WTC11 (cell line): ENCODE measurements at regions not wholly inside any gene's neighbourhood (a gene's known extent, or its start where the extent isn't known, plus 50 kb on each side); places are given as distances from the start of the nearest gene placed in this dataset.

Source experiments
- ATAC-seq: fragments of 200-7000 bp; cut with Tn5 transposase; 2 replicates; pipeline ENCODE4 v1.10.0; 2021; ENCODE audit warnings: mild to moderate bottlenecking, moderate library complexity
- CTCF ChIA-PET: fragments of 300-600 bp; sonication (Branson Sonifier 250); formaldehyde crosslinking; loops from one replicate; lab custom pipeline; 2021; ENCODE audit warnings: antibody characterized with exemption; lab: Charles Lee
- POLR2A ChIA-PET: fragments of 350-600 bp; sonication (Branson Sonifier 250); formaldehyde crosslinking; loops from one replicate; lab custom pipeline; 2021; ENCODE audit warnings: antibody characterized with exemption; lab: Charles Lee
- DNase-seq: peaks from one replicate; pipeline ENCODE4 v3.0.0; 2021; ENCODE audit warnings: low spot score
- H3K27ac Mint-ChIP-seq: 2 replicates; pipeline ENCODE4 v1.8.0; 2021; ENCODE audit warnings: mixed read lengths
- H3K27me3 Mint-ChIP-seq: 2 replicates; pipeline ENCODE4 v1.8.0; 2021; ENCODE audit warnings: low read depth, mild to moderate bottlenecking, moderate library complexity, mixed read lengths
- H3K36me3 Mint-ChIP-seq: 2 replicates; pipeline ENCODE4 v1.8.0; 2021; ENCODE audit warnings: mixed read lengths
- H3K4me1 Mint-ChIP-seq: 2 replicates; pipeline ENCODE4 v1.8.0; 2022; ENCODE audit warnings: mixed read lengths
- H3K4me3 Mint-ChIP-seq: 2 replicates; pipeline ENCODE4 v1.8.0; 2021; ENCODE audit warnings: mild to moderate bottlenecking, moderate library complexity, mixed read lengths
- H3K9me3 Mint-ChIP-seq: 2 replicates; pipeline ENCODE4 v1.8.0; 2021; ENCODE audit warnings: mixed read lengths
- CREM ChIP-seq: sonication (generic); formaldehyde crosslinking; IDR thresholded peaks from 2 replicates; pipeline ENCODE4 v1.8.1; 2022; ENCODE audit warnings: mild to moderate bottlenecking, missing genetic modification reagents, moderate library complexity
- E2F1 ChIP-seq: sonication (generic); formaldehyde crosslinking; IDR thresholded peaks from 2 replicates; pipeline ENCODE4 v1.8.0; 2022; ENCODE audit warnings: mild to moderate bottlenecking, missing genetic modification reagents
- E2F4 ChIP-seq: sonication (generic); formaldehyde crosslinking; IDR thresholded peaks from 2 replicates; pipeline ENCODE4 v1.8.1; 2022; ENCODE audit warnings: low read depth, mild to moderate bottlenecking, moderate library complexity, missing genetic modification reagents, borderline replicate concordance
- EMX1 ChIP-seq: fragments of 250-450 bp; sonication (Bioruptor Pico); IDR thresholded peaks from 2 replicates; pipeline ENCODE4 v1.8.0; 2021; ENCODE audit warnings: mild to moderate bottlenecking
- ESRRA ChIP-seq: sonication (generic); formaldehyde crosslinking; IDR thresholded peaks from 2 replicates; pipeline ENCODE4 v1.8.1; 2022; ENCODE audit warnings: mild to moderate bottlenecking, missing genetic modification reagents, borderline replicate concordance
- FOXK1 ChIP-seq: sonication (generic); formaldehyde crosslinking; IDR thresholded peaks from 2 replicates; pipeline ENCODE4 v1.8.0; 2022; ENCODE audit warnings: mild to moderate bottlenecking, moderate library complexity, missing genetic modification reagents
- JUN ChIP-seq: sonication (generic); formaldehyde crosslinking; IDR thresholded peaks from 2 replicates; pipeline ENCODE4 v1.8.0; 2023; ENCODE audit warnings: mild to moderate bottlenecking, missing genetic modification reagents
- MAX ChIP-seq: sonication (generic); formaldehyde crosslinking; IDR thresholded peaks from 2 replicates; pipeline ENCODE4 v1.8.0; 2022; ENCODE audit warnings: mild to moderate bottlenecking, missing genetic modification reagents
- MXD4 ChIP-seq: fragments of 250-450 bp; sonication (Bioruptor Pico); IDR thresholded peaks from 2 replicates; pipeline ENCODE4 v1.8.0; 2021; ENCODE audit warnings: mild to moderate bottlenecking, moderate library complexity, borderline replicate concordance
- MYBL2 ChIP-seq: sonication (generic); formaldehyde crosslinking; IDR thresholded peaks from 2 replicates; pipeline ENCODE4 v1.8.1; 2023; ENCODE audit warnings: mild to moderate bottlenecking, moderate library complexity, missing genetic modification reagents
- NR2C2 ChIP-seq: sonication (generic); formaldehyde crosslinking; IDR thresholded peaks from 2 replicates; pipeline ENCODE4 v1.8.0; 2022; ENCODE audit warnings: mild to moderate bottlenecking, missing genetic modification reagents
- NR3C1 ChIP-seq: sonication (generic); formaldehyde crosslinking; conservative IDR thresholded peaks from 2 replicates; pipeline ENCODE4 v1.8.1; 2023; ENCODE audit warnings: low read depth, mild to moderate bottlenecking, missing genetic modification reagents
- SMAD4 ChIP-seq: sonication (generic); formaldehyde crosslinking; IDR thresholded peaks from 2 replicates; pipeline ENCODE4 v1.8.0; 2022; ENCODE audit warnings: mild to moderate bottlenecking, missing genetic modification reagents
- SP1 ChIP-seq: sonication (generic); formaldehyde crosslinking; conservative IDR thresholded peaks from 2 replicates; pipeline ENCODE4 v1.8.1; 2022; ENCODE audit warnings: missing genetic modification reagents
- TP53 ChIP-seq: sonication (generic); formaldehyde crosslinking; IDR thresholded peaks from 2 replicates; pipeline ENCODE4 v1.8.1; 2023; ENCODE audit warnings: mild to moderate bottlenecking, missing genetic modification reagents
- ZNF138 ChIP-seq: sonication (generic); formaldehyde crosslinking; conservative IDR thresholded peaks from 2 replicates; pipeline ENCODE4 v1.8.1; 2022; ENCODE audit warnings: mild to moderate bottlenecking, moderate library complexity, missing genetic modification reagents
- ZNF219 ChIP-seq: sonication (generic); formaldehyde crosslinking; IDR thresholded peaks from 2 replicates; pipeline ENCODE4 v1.8.0; 2023; ENCODE audit warnings: missing genetic modification reagents, mild to moderate bottlenecking, borderline replicate concordance
- ZNF317 ChIP-seq: sonication (generic); formaldehyde crosslinking; IDR thresholded peaks from 2 replicates; pipeline ENCODE4 v1.8.1; 2023; ENCODE audit warnings: low read depth, mild to moderate bottlenecking, moderate library complexity, missing genetic modification reagents, borderline replicate concordance
- TF ChIP-seq, protein P1 (sequence below): sonication (generic); formaldehyde crosslinking; IDR thresholded peaks from 2 replicates; pipeline ENCODE4 v1.8.0; 2023; ENCODE audit warnings: mild to moderate bottlenecking, missing genetic modification reagents
- TF ChIP-seq, protein P2 (sequence below): fragments of 250-450 bp; sonication (Bioruptor Pico); IDR thresholded peaks from 2 replicates; pipeline ENCODE4 v1.9.0; 2021; ENCODE audit warnings: mild to moderate bottlenecking
- TF ChIP-seq, protein P3 (sequence below): fragments of 250-450 bp; sonication (Bioruptor Pico); IDR thresholded peaks from 2 replicates; pipeline ENCODE4 v1.9.0; 2021; ENCODE audit warnings: mild to moderate bottlenecking, borderline replicate concordance

DNA sequence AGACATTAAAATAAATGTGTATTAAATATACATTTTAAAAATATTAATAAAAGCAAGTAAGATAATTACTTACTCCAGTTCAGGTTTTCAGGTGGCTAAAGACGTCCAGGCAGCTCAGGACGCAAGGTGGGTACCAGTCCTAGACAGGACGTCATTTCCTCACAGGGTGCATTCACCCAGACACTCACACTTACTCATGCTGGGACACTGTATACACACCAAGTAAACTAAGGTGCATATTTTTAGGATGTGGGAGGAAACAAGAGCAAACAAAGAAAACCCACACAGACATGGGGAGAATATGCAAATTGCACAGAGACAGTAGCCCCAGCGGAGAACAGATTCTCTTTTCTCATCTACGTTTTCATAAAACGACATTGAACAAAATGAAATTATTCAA, 457.9 kb downstream of the BRINP3 start (continued):
- TF ChIP-seq MAX (CRISPR knock-in tag) (no peak), JUN (no peak), ZNF317 (CRISPR knock-in tag) (no peak), ZNF219 (CRISPR knock-in tag) (no peak), E2F1 (CRISPR knock-in tag) (no peak), NR3C1 (CRISPR knock-in tag) (no peak), SMAD4 (CRISPR knock-in tag) (no peak), MYBL2 (CRISPR knock-in tag) (no peak)
- TF ChIP-seq, protein P1, sequence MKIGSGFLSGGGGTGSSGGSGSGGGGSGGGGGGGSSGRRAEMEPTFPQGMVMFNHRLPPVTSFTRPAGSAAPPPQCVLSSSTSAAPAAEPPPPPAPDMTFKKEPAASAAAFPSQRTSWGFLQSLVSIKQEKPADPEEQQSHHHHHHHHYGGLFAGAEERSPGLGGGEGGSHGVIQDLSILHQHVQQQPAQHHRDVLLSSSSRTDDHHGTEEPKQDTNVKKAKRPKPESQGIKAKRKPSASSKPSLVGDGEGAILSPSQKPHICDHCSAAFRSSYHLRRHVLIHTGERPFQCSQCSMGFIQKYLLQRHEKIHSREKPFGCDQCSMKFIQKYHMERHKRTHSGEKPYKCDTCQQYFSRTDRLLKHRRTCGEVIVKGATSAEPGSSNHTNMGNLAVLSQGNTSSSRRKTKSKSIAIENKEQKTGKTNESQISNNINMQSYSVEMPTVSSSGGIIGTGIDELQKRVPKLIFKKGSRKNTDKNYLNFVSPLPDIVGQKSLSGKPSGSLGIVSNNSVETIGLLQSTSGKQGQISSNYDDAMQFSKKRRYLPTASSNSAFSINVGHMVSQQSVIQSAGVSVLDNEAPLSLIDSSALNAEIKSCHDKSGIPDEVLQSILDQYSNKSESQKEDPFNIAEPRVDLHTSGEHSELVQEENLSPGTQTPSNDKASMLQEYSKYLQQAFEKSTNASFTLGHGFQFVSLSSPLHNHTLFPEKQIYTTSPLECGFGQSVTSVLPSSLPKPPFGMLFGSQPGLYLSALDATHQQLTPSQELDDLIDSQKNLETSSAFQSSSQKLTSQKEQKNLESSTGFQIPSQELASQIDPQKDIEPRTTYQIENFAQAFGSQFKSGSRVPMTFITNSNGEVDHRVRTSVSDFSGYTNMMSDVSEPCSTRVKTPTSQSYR: no peak
- TF ChIP-seq, protein P2, sequence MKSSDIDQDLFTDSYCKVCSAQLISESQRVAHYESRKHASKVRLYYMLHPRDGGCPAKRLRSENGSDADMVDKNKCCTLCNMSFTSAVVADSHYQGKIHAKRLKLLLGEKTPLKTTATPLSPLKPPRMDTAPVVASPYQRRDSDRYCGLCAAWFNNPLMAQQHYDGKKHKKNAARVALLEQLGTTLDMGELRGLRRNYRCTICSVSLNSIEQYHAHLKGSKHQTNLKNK (CRISPR knock-in tag): no peak
- TF ChIP-seq, protein P3, sequence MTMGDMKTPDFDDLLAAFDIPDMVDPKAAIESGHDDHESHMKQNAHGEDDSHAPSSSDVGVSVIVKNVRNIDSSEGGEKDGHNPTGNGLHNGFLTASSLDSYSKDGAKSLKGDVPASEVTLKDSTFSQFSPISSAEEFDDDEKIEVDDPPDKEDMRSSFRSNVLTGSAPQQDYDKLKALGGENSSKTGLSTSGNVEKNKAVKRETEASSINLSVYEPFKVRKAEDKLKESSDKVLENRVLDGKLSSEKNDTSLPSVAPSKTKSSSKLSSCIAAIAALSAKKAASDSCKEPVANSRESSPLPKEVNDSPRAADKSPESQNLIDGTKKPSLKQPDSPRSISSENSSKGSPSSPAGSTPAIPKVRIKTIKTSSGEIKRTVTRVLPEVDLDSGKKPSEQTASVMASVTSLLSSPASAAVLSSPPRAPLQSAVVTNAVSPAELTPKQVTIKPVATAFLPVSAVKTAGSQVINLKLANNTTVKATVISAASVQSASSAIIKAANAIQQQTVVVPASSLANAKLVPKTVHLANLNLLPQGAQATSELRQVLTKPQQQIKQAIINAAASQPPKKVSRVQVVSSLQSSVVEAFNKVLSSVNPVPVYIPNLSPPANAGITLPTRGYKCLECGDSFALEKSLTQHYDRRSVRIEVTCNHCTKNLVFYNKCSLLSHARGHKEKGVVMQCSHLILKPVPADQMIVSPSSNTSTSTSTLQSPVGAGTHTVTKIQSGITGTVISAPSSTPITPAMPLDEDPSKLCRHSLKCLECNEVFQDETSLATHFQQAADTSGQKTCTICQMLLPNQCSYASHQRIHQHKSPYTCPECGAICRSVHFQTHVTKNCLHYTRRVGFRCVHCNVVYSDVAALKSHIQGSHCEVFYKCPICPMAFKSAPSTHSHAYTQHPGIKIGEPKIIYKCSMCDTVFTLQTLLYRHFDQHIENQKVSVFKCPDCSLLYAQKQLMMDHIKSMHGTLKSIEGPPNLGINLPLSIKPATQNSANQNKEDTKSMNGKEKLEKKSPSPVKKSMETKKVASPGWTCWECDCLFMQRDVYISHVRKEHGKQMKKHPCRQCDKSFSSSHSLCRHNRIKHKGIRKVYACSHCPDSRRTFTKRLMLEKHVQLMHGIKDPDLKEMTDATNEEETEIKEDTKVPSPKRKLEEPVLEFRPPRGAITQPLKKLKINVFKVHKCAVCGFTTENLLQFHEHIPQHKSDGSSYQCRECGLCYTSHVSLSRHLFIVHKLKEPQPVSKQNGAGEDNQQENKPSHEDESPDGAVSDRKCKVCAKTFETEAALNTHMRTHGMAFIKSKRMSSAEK (CRISPR knock-in tag): no peak

- Mint-ChIP-seq H3K27me3 (no peaks in the 10 kb centered on the region), H3K9me3 (no peaks in the 10 kb centered on the region), H3K4me1 (no peaks in the 10 kb centered on the region), H3K36me3 (no peaks in the 10 kb centered on the region), H3K27ac (no peak overlapping the region), H3K4me3 (no peak overlapping the region)
- ATAC-seq: no peak
- ChIA-PET CTCF (no interaction called here), POLR2A (no interaction called here)
- DNase-seq: no peak
- TF ChIP-seq FOXK1: no peak
- TF ChIP-seq CREM (CRISPR knock-in tag): no peak
- TF ChIP-seq MXD4 (CRISPR knock-in tag): no peak
- no peak for TF ChIP-seq ZNF138
- TF ChIP-seq EMX1 (CRISPR knock-in tag): no peak
- no peak for TF ChIP-seq E2F4 (CRISPR knock-in tag)
- no peak for TF ChIP-seq NR2C2 (CRISPR knock-in tag)
- TF ChIP-seq MAX (CRISPR knock-in tag): no peak
- TF ChIP-seq, protein P3 (CRISPR knock-in tag): no peak
- TF ChIP-seq ESRRA: no peak
- TF ChIP-seq TP53 (CRISPR knock-in tag): no peak
- TF ChIP-seq SP1 (CRISPR knock-in tag): no peak
These were observed 455.0 kb downstream of the BRINP3 start for GRCh38 chr1:190022709-190023108.
